Thoracic aorta (tissue), 2 donors: ENCODE measurements at regions not wholly inside any gene's neighbourhood (a gene's known extent, or its start where the extent isn't known, plus 50 kb on each side); places are given as distances from the start of the nearest gene placed in this dataset.

Source experiments
- ATAC-seq: fragments of 150-250 bp; one replicate; pipeline ENCODE4 v1.8.0; 2017; ENCODE audit warnings: low read depth; ENCODE audit not compliant: insufficient number of reproducible peaks, low FRiP score
- DNase-seq: peaks from one replicate; pipeline ENCODE4 v3.0.0-alpha.2; 2020; ENCODE audit warnings: low spot score
- H3K27ac ChIP-seq, 2 donors: fragments of 200-600 bp; sonication (generic); 1 replicate in 1 of 2; 2 replicates in 1 of 2; pipeline ENCODE4 v1.5.1; 2016; ENCODE audit warnings: mild to moderate bottlenecking in 2 of 2, moderate library complexity in 2 of 2
- H3K27me3 ChIP-seq: fragments of 200-600 bp; sonication (generic); replicated peaks from 2 replicates; pipeline ENCODE4 v1.6.0; 2016; ENCODE audit warnings: mild to moderate bottlenecking; ENCODE audit not compliant: insufficient read depth
- H3K36me3 ChIP-seq: fragments of 200-600 bp; sonication (generic); one replicate; pipeline ENCODE4 v1.5.1; 2016
- H3K4me1 ChIP-seq, 2 donors: fragments of 200-600 bp; sonication (generic); 1 replicate in 1 of 2; 2 replicates in 1 of 2; pipeline versions ENCODE4 v1.5.1 to v1.6.0; 2016; ENCODE audit warnings: low read depth in 2 of 2, mild to moderate bottlenecking in 1 of 2; ENCODE audit not compliant: control insufficient read depth in 1 of 2
- H3K4me3 ChIP-seq: fragments of 200-600 bp; sonication (generic); 2 replicates; pipeline ENCODE4 v1.5.1; 2016; ENCODE audit warnings: mild to moderate bottlenecking
- H3K9me3 ChIP-seq: fragments of 200-600 bp; sonication (generic); 2 replicates; pipeline ENCODE4 v1.5.1; 2016
- CTCF ChIP-seq: fragments of 200-600 bp; sonication (generic); IDR thresholded peaks from one replicate; pipeline ENCODE4 v1.5.1; 2019; ENCODE audit warnings: antibody characterized with exemption

- Histone ChIP-seq H3K4me3 (no peak overlapping the region), H3K27ac (peak overlapping the region in 1 of 2 donors; percentile 43), H3K27me3 (no peaks in the 10 kb centered on the region), H3K36me3 (no peaks in the 10 kb centered on the region), H3K9me3 (no peaks in the 10 kb centered on the region), H3K4me1 (peaks cover 0 to 16% of the 10 kb centered on the region in 2 donors)
- TF ChIP-seq CTCF: no peak
- ATAC-seq (no peak), DNase-seq (no peak)
Measured at GRCh38 chr9:75657015-75657414, 233.5 kb upstream of the PCSK5 start.

- no peaks in the 10 kb centered on the region for H3K27me3 ChIP-seq
- DNase-seq: no peak
- TF ChIP-seq CTCF: no peak
- no peaks in the 10 kb centered on the region for H3K9me3 ChIP-seq
- peak overlapping the region; percentile 32 for H3K4me3 ChIP-seq
- no peak for ATAC-seq
- H3K36me3 ChIP-seq: no peaks in the 10 kb centered on the region
- peaks cover 0 to 16% of the 10 kb centered on the region in 2 donors for H3K4me1 ChIP-seq
- peak overlapping the region; percentile 75 for H3K27ac ChIP-seq
Measured at GRCh38 chr9:75658301-75658905, 232.1 kb upstream of the PCSK5 start.

DNA sequence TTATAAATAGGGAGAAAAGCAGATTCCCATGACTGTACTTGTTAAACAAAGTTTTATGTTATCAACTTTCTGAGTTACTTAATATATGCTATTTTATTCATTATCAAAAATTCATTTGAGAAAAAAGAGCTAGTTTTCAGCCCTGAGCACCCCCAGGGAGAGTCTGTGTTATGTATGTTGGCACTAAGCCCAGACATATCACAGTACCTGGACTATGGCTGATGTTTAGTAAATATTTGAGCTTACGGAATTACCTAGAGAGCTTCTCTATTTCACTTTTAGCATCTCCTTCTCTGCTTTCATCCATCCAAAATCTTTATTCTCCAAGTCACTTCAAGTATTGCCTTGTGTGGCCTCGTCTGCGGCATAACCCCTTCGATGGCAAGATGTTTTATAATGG lies 225.9 kb upstream of the PCSK5 start:
- Histone ChIP-seq H3K27me3 (no peaks in the 10 kb centered on the region), H3K27ac (no peak overlapping the region), H3K9me3 (no peaks in the 10 kb centered on the region), H3K4me3 (no peak overlapping the region), H3K4me1 (no peaks in the 10 kb centered on the region), H3K36me3 (no peaks in the 10 kb centered on the region)
- TF ChIP-seq CTCF: no peak
- no peak for DNase-seq
- no peak for ATAC-seq

- no peak for TF ChIP-seq CTCF
Measured at GRCh38 chr9:75666856-75667554, 223.5 kb upstream of the PCSK5 start.

DNA sequence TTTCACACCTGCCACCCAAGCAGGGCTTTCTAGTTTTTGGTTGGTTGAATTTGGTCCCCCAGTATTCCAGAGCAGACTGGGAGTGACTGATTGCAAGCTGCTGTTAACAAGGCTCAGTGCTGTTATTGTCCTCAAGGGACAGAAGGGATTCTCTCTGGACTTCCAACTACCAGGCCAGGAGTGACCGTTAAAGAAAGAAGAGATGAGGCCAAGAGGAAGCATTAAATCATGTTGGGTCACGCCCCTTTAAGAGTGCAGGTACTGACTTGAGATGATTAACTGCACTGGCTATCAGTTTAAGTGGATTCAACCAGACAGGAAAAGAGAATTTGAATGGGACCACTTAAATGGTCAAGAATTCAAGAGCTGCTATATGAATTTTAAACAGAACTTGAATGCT lies 220.8 kb upstream of the PCSK5 start:
- DNase-seq (no peak), ATAC-seq (no peak)
- H3K4me1 ChIP-seq: peaks cover 4% of the 10 kb centered on the region in 2 donors
- H3K36me3 ChIP-seq: no peaks in the 10 kb centered on the region
- H3K27ac ChIP-seq: no peak overlapping the region
- TF ChIP-seq CTCF: no peak
- H3K27me3 ChIP-seq: no peaks in the 10 kb centered on the region
- peaks cover 7% of the 10 kb centered on the region for H3K9me3 ChIP-seq
- H3K4me3 ChIP-seq: no peak overlapping the region

More at GRCh38 chr9:75666856-75667554, 223.5 kb upstream of the PCSK5 start:
- no peaks in the 10 kb centered on the region for H3K9me3 ChIP-seq
- H3K27me3 ChIP-seq: no peaks in the 10 kb centered on the region
- DNase-seq (no peak), ATAC-seq (no peak)
- H3K27ac ChIP-seq: no peak overlapping the region
- H3K36me3 ChIP-seq: no peaks in the 10 kb centered on the region
- no peak overlapping the region for H3K4me3 ChIP-seq
- no peaks in the 10 kb centered on the region for H3K4me1 ChIP-seq
